Mucosa of rectum (tissue), 2 donors: ENCODE measurements at regions not wholly inside any gene's neighbourhood (a gene's known extent, or its start where the extent isn't known, plus 50 kb on each side); places are given as distances from the start of the nearest gene placed in this dataset.

Experiments
- H3K27ac ChIP-seq, 2 donors: one replicate each; pipeline ENCODE4 v1.7.0; 2013; ENCODE audit warnings: inconsistent platforms in 2 of 2, low read depth in 2 of 2, low read length in 2 of 2
- H3K27me3 ChIP-seq, 2 donors: one replicate each; pipeline ENCODE4 v1.7.0; 2013; ENCODE audit warnings: low read length in 2 of 2; ENCODE audit not compliant: control insufficient read depth in 2 of 2, insufficient read depth in 2 of 2
- H3K36me3 ChIP-seq, 2 donors: one replicate each; pipeline ENCODE4 v1.7.0; 2013; ENCODE audit warnings: low read length in 2 of 2; ENCODE audit not compliant: control insufficient read depth in 2 of 2, insufficient read depth in 2 of 2
- H3K4me1 ChIP-seq, 2 donors: one replicate each; pipeline ENCODE4 v1.7.0; 2013; ENCODE audit warnings: low read length in 2 of 2, mild to moderate bottlenecking in 1 of 2; ENCODE audit not compliant: control insufficient read depth in 2 of 2, insufficient read depth in 2 of 2
- H3K4me3 ChIP-seq, 2 donors: one replicate each; pipeline ENCODE4 v1.7.0; 2013; ENCODE audit warnings: low read length in 2 of 2
- H3K9ac ChIP-seq, 2 donors: one replicate each; pipeline ENCODE4 v1.7.0; 2013; ENCODE audit warnings: low read length in 2 of 2, low read depth in 1 of 2, mild to moderate bottlenecking in 1 of 2
- H3K9me3 ChIP-seq, 2 donors: one replicate each; pipeline ENCODE4 v1.7.0; 2013; ENCODE audit warnings: low read length in 2 of 2; ENCODE audit not compliant: control insufficient read depth in 2 of 2
- donor health status: healthy.
- donor health status: Normal muscosa, but diverticular disease.

- Histone ChIP-seq H3K9ac (no peak overlapping the region), H3K9me3 (no peaks in the 10 kb centered on the region), H3K4me3 (no peak overlapping the region), H3K27ac (no peak overlapping the region), H3K27me3 (no peaks in the 10 kb centered on the region), H3K36me3 (no peaks in the 10 kb centered on the region), H3K4me1 (no peaks in the 10 kb centered on the region)
Measured at GRCh38 chr15:93848490-93848889, 382.9 kb upstream of the MCTP2 start.

- Histone ChIP-seq H3K4me1 (no peaks in the 10 kb centered on the region), H3K9ac (no peak overlapping the region), H3K9me3 (no peaks in the 10 kb centered on the region), H3K4me3 (no peak overlapping the region), H3K36me3 (no peaks in the 10 kb centered on the region), H3K27me3 (no peaks in the 10 kb centered on the region), H3K27ac (no peak overlapping the region)
Measured at GRCh38 chr15:93848076-93848475, 383.3 kb upstream of the MCTP2 start.

GRCh38 chr15:93846148-93846547 lies 385.2 kb upstream of the MCTP2 start:
- Histone ChIP-seq H3K9me3 (no peaks in the 10 kb centered on the region), H3K9ac (no peak overlapping the region), H3K4me1 (no peaks in the 10 kb centered on the region), H3K4me3 (no peak overlapping the region), H3K27me3 (no peaks in the 10 kb centered on the region), H3K27ac (no peak overlapping the region), H3K36me3 (no peaks in the 10 kb centered on the region)

- Histone ChIP-seq H3K36me3 (no peaks in the 10 kb centered on the region), H3K4me1 (no peaks in the 10 kb centered on the region), H3K27ac (no peak overlapping the region)
Measured at GRCh38 chr15:93837450-93837849, 393.9 kb upstream of the MCTP2 start.

GRCh38 chr15:93835344-93835743 lies 396.0 kb upstream of the MCTP2 start:
- Histone ChIP-seq H3K36me3 (no peaks in the 10 kb centered on the region), H3K27ac (no peak overlapping the region), H3K9ac (no peak overlapping the region), H3K27me3 (no peaks in the 10 kb centered on the region), H3K4me1 (no peaks in the 10 kb centered on the region), H3K9me3 (no peaks in the 10 kb centered on the region), H3K4me3 (no peak overlapping the region)

More at GRCh38 chr15:93837450-93837849, 393.9 kb upstream of the MCTP2 start:
- H3K4me3 ChIP-seq, result no peak overlapping the region
- H3K27me3 ChIP-seq, result no peaks in the 10 kb centered on the region
- H3K9me3 ChIP-seq, result no peaks in the 10 kb centered on the region
- no peak overlapping the region for H3K9ac ChIP-seq

- Histone ChIP-seq H3K4me1 (no peaks in the 10 kb centered on the region), H3K27me3 (no peaks in the 10 kb centered on the region), H3K27ac (no peak overlapping the region), H3K36me3 (no peaks in the 10 kb centered on the region), H3K4me3 (no peak overlapping the region), H3K9ac (no peak overlapping the region), H3K9me3 (no peaks in the 10 kb centered on the region)
Measured at GRCh38 chr15:93831641-93832040, 399.7 kb upstream of the MCTP2 start.

- Histone ChIP-seq H3K36me3 (no peaks in the 10 kb centered on the region), H3K9me3 (no peaks in the 10 kb centered on the region), H3K27me3 (no peaks in the 10 kb centered on the region), H3K9ac (no peak overlapping the region), H3K4me3 (no peak overlapping the region), H3K27ac (no peak overlapping the region), H3K4me1 (no peaks in the 10 kb centered on the region)
Measured at GRCh38 chr15:93830221-93831080, 400.9 kb upstream of the MCTP2 start.

GRCh38 chr15:93829115-93829870 lies 402.1 kb upstream of the MCTP2 start:
- no peak overlapping the region for H3K9ac ChIP-seq
- H3K27me3 ChIP-seq, result no peaks in the 10 kb centered on the region
- no peaks in the 10 kb centered on the region for H3K36me3 ChIP-seq
- H3K9me3 ChIP-seq, result no peaks in the 10 kb centered on the region
- H3K4me1 ChIP-seq, result no peaks in the 10 kb centered on the region
- H3K4me3 ChIP-seq, result no peak overlapping the region
- no peak overlapping the region for H3K27ac ChIP-seq

GRCh38 chr15:93826790-93827189 lies 404.6 kb upstream of the MCTP2 start:
- Histone ChIP-seq H3K9ac (no peak overlapping the region), H3K4me1 (no peaks in the 10 kb centered on the region), H3K36me3 (no peaks in the 10 kb centered on the region), H3K4me3 (no peak overlapping the region), H3K27me3 (no peaks in the 10 kb centered on the region), H3K9me3 (no peaks in the 10 kb centered on the region), H3K27ac (no peak overlapping the region)

- H3K9me3 ChIP-seq, result no peaks in the 10 kb centered on the region
- no peaks in the 10 kb centered on the region for H3K27me3 ChIP-seq
- no peaks in the 10 kb centered on the region for H3K4me1 ChIP-seq
- H3K27ac ChIP-seq, result no peak overlapping the region
- H3K4me3 ChIP-seq, result no peak overlapping the region
- H3K9ac ChIP-seq, result no peak overlapping the region
- no peaks in the 10 kb centered on the region for H3K36me3 ChIP-seq
Measured at GRCh38 chr15:93826293-93826692, 405.1 kb upstream of the MCTP2 start.
